WTC11 (cell line): ENCODE measurements at regions not wholly inside any gene's neighbourhood (a gene's known extent, or its start where the extent isn't known, plus 50 kb on each side); places are given as distances from the start of the nearest gene placed in this dataset.

ENCODE experiments used
- ATAC-seq: fragments of 200-7000 bp; cut with Tn5 transposase; 2 replicates; pipeline ENCODE4 v1.10.0; 2021; ENCODE audit warnings: mild to moderate bottlenecking, moderate library complexity
- CTCF ChIA-PET: fragments of 300-600 bp; sonication (Branson Sonifier 250); formaldehyde crosslinking; loops from one replicate; lab custom pipeline; 2021; ENCODE audit warnings: antibody characterized with exemption; lab: Charles Lee
- POLR2A ChIA-PET: fragments of 350-600 bp; sonication (Branson Sonifier 250); formaldehyde crosslinking; loops from one replicate; lab custom pipeline; 2021; ENCODE audit warnings: antibody characterized with exemption; lab: Charles Lee
- DNase-seq: peaks from one replicate; pipeline ENCODE4 v3.0.0; 2021; ENCODE audit warnings: low spot score
- H3K27ac Mint-ChIP-seq: 2 replicates; pipeline ENCODE4 v1.8.0; 2021; ENCODE audit warnings: mixed read lengths
- H3K27me3 Mint-ChIP-seq: 2 replicates; pipeline ENCODE4 v1.8.0; 2021; ENCODE audit warnings: low read depth, mild to moderate bottlenecking, moderate library complexity, mixed read lengths
- H3K36me3 Mint-ChIP-seq: 2 replicates; pipeline ENCODE4 v1.8.0; 2021; ENCODE audit warnings: mixed read lengths
- H3K4me1 Mint-ChIP-seq: 2 replicates; pipeline ENCODE4 v1.8.0; 2022; ENCODE audit warnings: mixed read lengths
- H3K4me3 Mint-ChIP-seq: 2 replicates; pipeline ENCODE4 v1.8.0; 2021; ENCODE audit warnings: mild to moderate bottlenecking, moderate library complexity, mixed read lengths
- H3K9me3 Mint-ChIP-seq: 2 replicates; pipeline ENCODE4 v1.8.0; 2021; ENCODE audit warnings: mixed read lengths
- ATF2 ChIP-seq: sonication (generic); formaldehyde crosslinking; IDR thresholded peaks from 2 replicates; pipeline ENCODE4 v1.8.1; 2022; ENCODE audit warnings: low read depth, missing genetic modification reagents, borderline replicate concordance
- ATF3 ChIP-seq: sonication (generic); formaldehyde crosslinking; conservative IDR thresholded peaks from 2 replicates; pipeline ENCODE4 v1.8.1; 2022; ENCODE audit warnings: mild to moderate bottlenecking, missing genetic modification reagents
- CDX4 ChIP-seq: fragments of 250-450 bp; sonication (Bioruptor Pico); IDR thresholded peaks from 2 replicates; pipeline ENCODE4 v1.9.0; 2021; ENCODE audit warnings: moderate library complexity, mild to moderate bottlenecking, inconsistent platforms, borderline replicate concordance
- CTCF ChIP-seq: fragments of 200-600 bp; IDR thresholded peaks from 2 replicates; pipeline ENCODE4 v1.8.0; 2022; ENCODE audit warnings: antibody characterized with exemption
- FOXP1 ChIP-seq: sonication (generic); formaldehyde crosslinking; IDR thresholded peaks from 2 replicates; pipeline ENCODE4 v1.8.0; 2022; ENCODE audit warnings: missing genetic modification reagents, mild to moderate bottlenecking, moderate library complexity, borderline replicate concordance
- KAT7 ChIP-seq: sonication (generic); formaldehyde crosslinking; IDR thresholded peaks from 2 replicates; pipeline ENCODE4 v1.8.1; 2023; ENCODE audit warnings: missing genetic modification reagents, mild to moderate bottlenecking, borderline replicate concordance
- MAX ChIP-seq: sonication (generic); formaldehyde crosslinking; IDR thresholded peaks from 2 replicates; pipeline ENCODE4 v1.8.0; 2022; ENCODE audit warnings: mild to moderate bottlenecking, missing genetic modification reagents
- MYBL2 ChIP-seq: sonication (generic); formaldehyde crosslinking; IDR thresholded peaks from 2 replicates; pipeline ENCODE4 v1.8.1; 2023; ENCODE audit warnings: mild to moderate bottlenecking, moderate library complexity, missing genetic modification reagents
- NFE2L1 ChIP-seq: sonication (generic); formaldehyde crosslinking; IDR thresholded peaks from 2 replicates; pipeline ENCODE4 v1.8.1; 2023; ENCODE audit warnings: missing genetic modification reagents
- NR3C1 ChIP-seq: sonication (generic); formaldehyde crosslinking; conservative IDR thresholded peaks from 2 replicates; pipeline ENCODE4 v1.8.1; 2023; ENCODE audit warnings: low read depth, mild to moderate bottlenecking, missing genetic modification reagents
- PRRX2 ChIP-seq: fragments of 250-450 bp; sonication (Bioruptor Pico); IDR thresholded peaks from 2 replicates; pipeline ENCODE4 v1.8.0; 2021; ENCODE audit warnings: mild to moderate bottlenecking
- RELA ChIP-seq: sonication (generic); formaldehyde crosslinking; IDR thresholded peaks from 2 replicates; pipeline ENCODE4 v1.8.1; 2022; ENCODE audit warnings: missing genetic modification reagents, mild to moderate bottlenecking, borderline replicate concordance
- TEAD4 ChIP-seq: sonication (generic); formaldehyde crosslinking; IDR thresholded peaks from 2 replicates; pipeline ENCODE4 v1.8.0; 2022; ENCODE audit warnings: mild to moderate bottlenecking, missing genetic modification reagents
- TP53 ChIP-seq: sonication (generic); formaldehyde crosslinking; IDR thresholded peaks from 2 replicates; pipeline ENCODE4 v1.8.1; 2023; ENCODE audit warnings: mild to moderate bottlenecking, missing genetic modification reagents
- USF2 ChIP-seq: sonication (generic); formaldehyde crosslinking; IDR thresholded peaks from 2 replicates; pipeline ENCODE4 v1.8.1; 2023; ENCODE audit warnings: mild to moderate bottlenecking, missing genetic modification reagents, moderate library complexity
- ZNF425 ChIP-seq: fragments of 250-450 bp; sonication (Bioruptor Pico); conservative IDR thresholded peaks from 2 replicates; pipeline ENCODE4 v1.9.0; 2021; ENCODE audit warnings: mild to moderate bottlenecking
- TF ChIP-seq, protein P1 (sequence below): fragments of 250-450 bp; sonication (Bioruptor Pico); IDR thresholded peaks from 2 replicates; pipeline ENCODE4 v1.9.0; 2021; ENCODE audit warnings: mild to moderate bottlenecking
- TF ChIP-seq, protein P2 (sequence below): sonication (generic); formaldehyde crosslinking; IDR thresholded peaks from 2 replicates; pipeline ENCODE4 v1.8.0; 2022; ENCODE audit warnings: missing genetic modification reagents

- TF ChIP-seq ZNF425 (CRISPR knock-in tag) (no peak), NFE2L1 (no peak), PRRX2 (CRISPR knock-in tag) (no peak), TP53 (CRISPR knock-in tag) (no peak), FOXP1 (CRISPR knock-in tag) (no peak), KAT7 (CRISPR knock-in tag) (no peak), RELA (CRISPR knock-in tag) (no peak), CTCF (no peak), TEAD4 (CRISPR knock-in tag) (no peak), NR3C1 (CRISPR knock-in tag) (no peak)
- TF ChIP-seq, protein P1, sequence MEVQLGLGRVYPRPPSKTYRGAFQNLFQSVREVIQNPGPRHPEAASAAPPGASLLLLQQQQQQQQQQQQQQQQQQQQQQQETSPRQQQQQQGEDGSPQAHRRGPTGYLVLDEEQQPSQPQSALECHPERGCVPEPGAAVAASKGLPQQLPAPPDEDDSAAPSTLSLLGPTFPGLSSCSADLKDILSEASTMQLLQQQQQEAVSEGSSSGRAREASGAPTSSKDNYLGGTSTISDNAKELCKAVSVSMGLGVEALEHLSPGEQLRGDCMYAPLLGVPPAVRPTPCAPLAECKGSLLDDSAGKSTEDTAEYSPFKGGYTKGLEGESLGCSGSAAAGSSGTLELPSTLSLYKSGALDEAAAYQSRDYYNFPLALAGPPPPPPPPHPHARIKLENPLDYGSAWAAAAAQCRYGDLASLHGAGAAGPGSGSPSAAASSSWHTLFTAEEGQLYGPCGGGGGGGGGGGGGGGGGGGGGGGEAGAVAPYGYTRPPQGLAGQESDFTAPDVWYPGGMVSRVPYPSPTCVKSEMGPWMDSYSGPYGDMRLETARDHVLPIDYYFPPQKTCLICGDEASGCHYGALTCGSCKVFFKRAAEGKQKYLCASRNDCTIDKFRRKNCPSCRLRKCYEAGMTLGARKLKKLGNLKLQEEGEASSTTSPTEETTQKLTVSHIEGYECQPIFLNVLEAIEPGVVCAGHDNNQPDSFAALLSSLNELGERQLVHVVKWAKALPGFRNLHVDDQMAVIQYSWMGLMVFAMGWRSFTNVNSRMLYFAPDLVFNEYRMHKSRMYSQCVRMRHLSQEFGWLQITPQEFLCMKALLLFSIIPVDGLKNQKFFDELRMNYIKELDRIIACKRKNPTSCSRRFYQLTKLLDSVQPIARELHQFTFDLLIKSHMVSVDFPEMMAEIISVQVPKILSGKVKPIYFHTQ (CRISPR knock-in tag): no peak
Observed at GRCh38 chr5:114192108-114192507, 169.8 kb upstream of the KCNN2 start (continued).

GRCh38 chr5:114201332-114201731, 160.5 kb upstream of the KCNN2 start:
- H3K4me3 Mint-ChIP-seq: no peak overlapping the region

More at GRCh38 chr5:114201332-114201731, 160.5 kb upstream of the KCNN2 start:
- Mint-ChIP-seq H3K9me3 (peaks cover 9% of the 10 kb centered on the region; the same call in 1 of the 2 replicates), H3K36me3 (no peaks in the 10 kb centered on the region; the same call in 1 of the 2 replicates), H3K27ac (no peak overlapping the region), H3K4me1 (no peaks in the 10 kb centered on the region)
- POLR2A ChIA-PET: no interaction called here
- CTCF ChIA-PET: interaction anchor here (1.3 kb wide), 1 partner anchor 246 kb away, joined by 4 read pairs; no protein-coding TSS in a partner anchor
- no peak for DNase-seq
- TF ChIP-seq CDX4 (CRISPR knock-in tag): no peak
- TF ChIP-seq USF2 (CRISPR knock-in tag): no peak
- TF ChIP-seq KAT7 (CRISPR knock-in tag): no peak
- TF ChIP-seq MYBL2 (CRISPR knock-in tag): no peak
- TF ChIP-seq ATF3: no peak
- no peak for TF ChIP-seq ATF2 (CRISPR knock-in tag)
- no peak for TF ChIP-seq MAX (CRISPR knock-in tag)
- TF ChIP-seq, protein P1 (CRISPR knock-in tag): no peak
- TF ChIP-seq NFE2L1: no peak
- TF ChIP-seq, protein P2, sequence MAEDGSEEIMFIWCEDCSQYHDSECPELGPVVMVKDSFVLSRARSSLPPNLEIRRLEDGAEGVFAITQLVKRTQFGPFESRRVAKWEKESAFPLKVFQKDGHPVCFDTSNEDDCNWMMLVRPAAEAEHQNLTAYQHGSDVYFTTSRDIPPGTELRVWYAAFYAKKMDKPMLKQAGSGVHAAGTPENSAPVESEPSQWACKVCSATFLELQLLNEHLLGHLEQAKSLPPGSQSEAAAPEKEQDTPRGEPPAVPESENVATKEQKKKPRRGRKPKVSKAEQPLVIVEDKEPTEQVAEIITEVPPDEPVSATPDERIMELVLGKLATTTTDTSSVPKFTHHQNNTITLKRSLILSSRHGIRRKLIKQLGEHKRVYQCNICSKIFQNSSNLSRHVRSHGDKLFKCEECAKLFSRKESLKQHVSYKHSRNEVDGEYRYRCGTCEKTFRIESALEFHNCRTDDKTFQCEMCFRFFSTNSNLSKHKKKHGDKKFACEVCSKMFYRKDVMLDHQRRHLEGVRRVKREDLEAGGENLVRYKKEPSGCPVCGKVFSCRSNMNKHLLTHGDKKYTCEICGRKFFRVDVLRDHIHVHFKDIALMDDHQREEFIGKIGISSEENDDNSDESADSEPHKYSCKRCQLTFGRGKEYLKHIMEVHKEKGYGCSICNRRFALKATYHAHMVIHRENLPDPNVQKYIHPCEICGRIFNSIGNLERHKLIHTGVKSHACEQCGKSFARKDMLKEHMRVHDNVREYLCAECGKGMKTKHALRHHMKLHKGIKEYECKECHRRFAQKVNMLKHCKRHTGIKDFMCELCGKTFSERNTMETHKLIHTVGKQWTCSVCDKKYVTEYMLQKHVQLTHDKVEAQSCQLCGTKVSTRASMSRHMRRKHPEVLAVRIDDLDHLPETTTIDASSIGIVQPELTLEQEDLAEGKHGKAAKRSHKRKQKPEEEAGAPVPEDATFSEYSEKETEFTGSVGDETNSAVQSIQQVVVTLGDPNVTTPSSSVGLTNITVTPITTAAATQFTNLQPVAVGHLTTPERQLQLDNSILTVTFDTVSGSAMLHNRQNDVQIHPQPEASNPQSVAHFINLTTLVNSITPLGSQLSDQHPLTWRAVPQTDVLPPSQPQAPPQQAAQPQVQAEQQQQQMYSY: no peak
- TF ChIP-seq, all 79 proteins: peak for 0
- ATAC-seq: no peak
- H3K27me3 Mint-ChIP-seq: no peaks in the 10 kb centered on the region
